Breast epithelium (tissue), 4 donors: ENCODE measurements at regions not wholly inside any gene's neighbourhood (a gene's known extent, or its start where the extent isn't known, plus 50 kb on each side); places are given as distances from the start of the nearest gene placed in this dataset.
A peak's percentile ranks its signal among the peaks of the same experiment; 100 is the strongest.

Source experiments
- DNase-seq, 2 donors: peaks; one replicate each; pipeline ENCODE4 v3.0.0-alpha.2; 2019; ENCODE audit warnings: low spot score in 2 of 2
- H3K27ac ChIP-seq, 2 donors: fragments of 200-600 bp; sonication (generic) in 1 of 2; one replicate each; pipeline ENCODE4 v1.5.1; 2016 to 2019; ENCODE audit warnings: mild to moderate bottlenecking in 1 of 2
- H3K27me3 ChIP-seq, 2 donors: fragments of 200-600 bp; sonication (generic) in 1 of 2; one replicate each; pipeline versions ENCODE4 v1.5.1 to v1.6.0; 2017 to 2019; ENCODE audit warnings: control low read depth in 1 of 2, mild to moderate bottlenecking in 1 of 2
- H3K36me3 ChIP-seq: fragments of 200-600 bp; one replicate; pipeline ENCODE4 v1.5.1; 2019
- H3K4me1 ChIP-seq, 2 donors: fragments of 200-600 bp; sonication (generic); one replicate each; pipeline ENCODE4 v1.5.1; 2016 to 2019; ENCODE audit warnings: control low read depth in 1 of 2
- H3K4me3 ChIP-seq, 3 donors: fragments of 200-600 bp; sonication (generic); 1 replicate in 2 of 3; 2 replicates in 1 of 3; pipeline ENCODE4 v1.5.1; 2016 to 2019; ENCODE audit warnings: mild to moderate bottlenecking in 3 of 3, moderate library complexity in 2 of 3
- H3K9me3 ChIP-seq, 2 donors: fragments of 200-600 bp; sonication (generic) in 1 of 2; one replicate each; pipeline ENCODE4 v1.5.1; 2016 to 2019; ENCODE audit warnings: control low read depth in 1 of 2
- CTCF ChIP-seq, 3 donors: fragments of 450-650 bp; IDR thresholded peaks; one replicate each; pipeline ENCODE4 v1.5.1; 2016 to 2017; ENCODE audit warnings: antibody characterized with exemption in 3 of 3, mild to moderate bottlenecking in 3 of 3, moderate library complexity in 3 of 3
- POLR2A ChIP-seq: fragments of 450-650 bp; IDR thresholded peaks from one replicate; pipeline ENCODE4 v1.6.1; 2016; ENCODE audit warnings: antibody characterized with exemption, mild to moderate bottlenecking, moderate library complexity
- POLR2AphosphoS5 ChIP-seq, 3 donors: sonication (generic); formaldehyde crosslinking; IDR thresholded peaks; one replicate each; pipeline ENCODE4 v1.6.1; 2017; ENCODE audit warnings: antibody characterized with exemption in 3 of 3
- intact Hi-C: fragments of 100-400 bp; cut with DNase I; formaldehyde crosslinking; loops from one replicate; pipeline ENCODE4 v1.15.1; 2023; ENCODE audit warnings: low total_unique reads

GRCh38 chr10:57968328-57969016 is 299.2 kb downstream of the IPMK start:
- Histone ChIP-seq H3K27me3 (no peaks in the 10 kb centered on the region), H3K4me1 (no peaks in the 10 kb centered on the region), H3K9me3 (no peaks in the 10 kb centered on the region), H3K36me3 (no peaks in the 10 kb centered on the region), H3K4me3 (no peak overlapping the region), H3K27ac (no peak overlapping the region)
- no peak for TF ChIP-seq POLR2A
- no peak for TF ChIP-seq POLR2AphosphoS5 (IDR thresholded peaks at IDR 0.05)
- TF ChIP-seq CTCF (IDR thresholded peaks at IDR 0.05): no peak
- intact Hi-C loops: no loop called here
- no peak for DNase-seq

- DNase-seq: peak in 1 of 2 donors; percentile 21
- no peak for TF ChIP-seq CTCF (IDR thresholded peaks at IDR 0.05)
- TF ChIP-seq POLR2A: no peak
- TF ChIP-seq POLR2AphosphoS5 (IDR thresholded peaks at IDR 0.05): no peak
- H3K4me3 ChIP-seq: no peak overlapping the region
These were observed 303.3 kb downstream of the IPMK start for GRCh38 chr10:57964351-57964750.

GRCh38 chr10:57963546-57963945 is 304.1 kb downstream of the IPMK start:
- no peak for DNase-seq
- Histone ChIP-seq H3K27ac (no peak overlapping the region), H3K9me3 (no peaks in the 10 kb centered on the region), H3K4me3 (no peak overlapping the region), H3K36me3 (no peaks in the 10 kb centered on the region), H3K27me3 (no peaks in the 10 kb centered on the region), H3K4me1 (no peaks in the 10 kb centered on the region)
- no peak for TF ChIP-seq POLR2A
- no peak for TF ChIP-seq POLR2AphosphoS5 (IDR thresholded peaks at IDR 0.05)
- TF ChIP-seq CTCF (IDR thresholded peaks at IDR 0.05): no peak
- intact Hi-C loops: no loop called here

More at GRCh38 chr10:57964351-57964750, 303.3 kb downstream of the IPMK start:
- Histone ChIP-seq H3K9me3 (no peaks in the 10 kb centered on the region), H3K27ac (no peak overlapping the region), H3K4me1 (no peaks in the 10 kb centered on the region), H3K36me3 (no peaks in the 10 kb centered on the region), H3K27me3 (no peaks in the 10 kb centered on the region)
- intact Hi-C loops: no loop called here

- TF ChIP-seq POLR2AphosphoS5 (IDR thresholded peaks at IDR 0.05) (no peak), CTCF (IDR thresholded peaks at IDR 0.05) (no peak), POLR2A (no peak)
- no peaks in the 10 kb centered on the region for H3K9me3 ChIP-seq
- H3K4me3 ChIP-seq: no peak overlapping the region
- DNase-seq: no peak
- intact Hi-C loops: no loop called here
- H3K36me3 ChIP-seq: no peaks in the 10 kb centered on the region
- no peaks in the 10 kb centered on the region for H3K27me3 ChIP-seq
- H3K4me1 ChIP-seq: no peaks in the 10 kb centered on the region
- H3K27ac ChIP-seq: no peak overlapping the region
These were observed 304.9 kb downstream of the IPMK start for GRCh38 chr10:57962839-57963238.

- H3K4me3 ChIP-seq: no peak overlapping the region
- TF ChIP-seq CTCF (IDR thresholded peaks at IDR 0.05): no peak
- intact Hi-C loops: no loop called here
These were observed 306.2 kb downstream of the IPMK start for GRCh38 chr10:57961487-57961886.

More at GRCh38 chr10:57961487-57961886, 306.2 kb downstream of the IPMK start:
- no peak overlapping the region for H3K27ac ChIP-seq
- H3K4me1 ChIP-seq: no peaks in the 10 kb centered on the region
- no peaks in the 10 kb centered on the region for H3K9me3 ChIP-seq
- H3K27me3 ChIP-seq: no peaks in the 10 kb centered on the region
- no peak for DNase-seq
- no peaks in the 10 kb centered on the region for H3K36me3 ChIP-seq
